Neural progenitor cell (in vitro differentiated cells): ENCODE measurements at regions not wholly inside any gene's neighbourhood (a gene's known extent, or its start where the extent isn't known, plus 50 kb on each side); places are given as distances from the start of the nearest gene placed in this dataset.
"Not testable (repeated sequence)": the region's sequence is repeated elsewhere in the genome, so short reads cannot be mapped to it uniquely, and the experiment has no call there.

ENCODE experiments used
- EZH2 ChIP-seq: fragments of 200-600 bp; sonication (generic); IDR thresholded peaks from 2 replicates; pipeline ENCODE4 v1.6.1; 2017; ENCODE audit warnings: antibody characterized with exemption, mild to moderate bottlenecking, moderate library complexity
- TF ChIP-seq, protein P1 (sequence below): fragments of 200-600 bp; sonication (generic); IDR thresholded peaks from 2 replicates; pipeline ENCODE4 v1.5.1; 2017; ENCODE audit warnings: antibody characterized with exemption, mild to moderate bottlenecking

DNA sequence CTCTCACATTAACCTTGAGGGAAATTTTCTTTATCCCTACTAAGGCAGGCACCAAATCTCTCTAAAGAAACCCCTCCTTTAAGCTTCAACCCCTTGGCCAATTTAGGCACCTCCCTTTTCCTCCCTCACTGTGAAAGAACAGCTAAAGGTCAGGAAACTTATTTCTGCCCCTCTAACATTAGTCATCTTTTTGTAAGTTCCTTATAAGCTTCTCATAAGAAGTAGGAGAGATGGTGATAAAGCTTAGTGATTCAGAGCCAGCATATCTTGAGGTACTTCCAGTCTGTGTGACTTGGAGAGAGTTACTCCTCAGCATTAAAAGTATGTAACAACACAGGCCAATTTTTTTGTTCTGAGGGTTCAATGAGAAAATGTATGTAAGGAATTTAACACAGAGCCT is 2244.7 kb downstream of the EPHA3 start:
- TF ChIP-seq, protein P1, sequence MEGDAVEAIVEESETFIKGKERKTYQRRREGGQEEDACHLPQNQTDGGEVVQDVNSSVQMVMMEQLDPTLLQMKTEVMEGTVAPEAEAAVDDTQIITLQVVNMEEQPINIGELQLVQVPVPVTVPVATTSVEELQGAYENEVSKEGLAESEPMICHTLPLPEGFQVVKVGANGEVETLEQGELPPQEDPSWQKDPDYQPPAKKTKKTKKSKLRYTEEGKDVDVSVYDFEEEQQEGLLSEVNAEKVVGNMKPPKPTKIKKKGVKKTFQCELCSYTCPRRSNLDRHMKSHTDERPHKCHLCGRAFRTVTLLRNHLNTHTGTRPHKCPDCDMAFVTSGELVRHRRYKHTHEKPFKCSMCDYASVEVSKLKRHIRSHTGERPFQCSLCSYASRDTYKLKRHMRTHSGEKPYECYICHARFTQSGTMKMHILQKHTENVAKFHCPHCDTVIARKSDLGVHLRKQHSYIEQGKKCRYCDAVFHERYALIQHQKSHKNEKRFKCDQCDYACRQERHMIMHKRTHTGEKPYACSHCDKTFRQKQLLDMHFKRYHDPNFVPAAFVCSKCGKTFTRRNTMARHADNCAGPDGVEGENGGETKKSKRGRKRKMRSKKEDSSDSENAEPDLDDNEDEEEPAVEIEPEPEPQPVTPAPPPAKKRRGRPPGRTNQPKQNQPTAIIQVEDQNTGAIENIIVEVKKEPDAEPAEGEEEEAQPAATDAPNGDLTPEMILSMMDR = not testable (repeated sequence)
- TF ChIP-seq EZH2 = not testable (repeated sequence)
